ENCODE measurements at regions not wholly inside any gene's neighbourhood (a gene's known extent, or its start where the extent isn't known, plus 50 kb on each side); places are given as distances from the start of the nearest gene placed in this dataset.
"Not testable (repeated sequence)": the region's sequence is repeated elsewhere in the genome, so short reads cannot be mapped to it uniquely, and the experiment has no call there.

- DNase-seq (ENCODE audit: low read depth in 1 of 2, low spot score in 1 of 2) = no peak
Observed at GRCh38 chr13:64127856-64128255, 2712.2 kb upstream of the PCDH20 start.

- DNase-seq (ENCODE audit: low read depth in 1 of 2, low spot score in 1 of 2) = no peak
Observed at GRCh38 chr13:64127192-64127591, 2711.5 kb upstream of the PCDH20 start.

- DNase-seq (ENCODE audit: low read depth in 1 of 2, low spot score in 1 of 2) = not testable (repeated sequence)
Observed at GRCh38 chr13:64121023-64121709, 2705.5 kb upstream of the PCDH20 start.

- no peak for DNase-seq (ENCODE audit: low read depth in 1 of 2, low spot score in 1 of 2)
Observed at GRCh38 chr13:64099994-64100393, 2684.3 kb upstream of the PCDH20 start.

GRCh38 chr13:64090311-64090710 is 2674.7 kb upstream of the PCDH20 start:
- DNase-seq (ENCODE audit: low read depth in 1 of 2, low spot score in 1 of 2) = no peak

- DNase-seq (ENCODE audit: low read depth in 1 of 2, low spot score in 1 of 2) = no peak
Observed at GRCh38 chr13:64088491-64088890, 2672.8 kb upstream of the PCDH20 start.

GRCh38 chr13:64087624-64088023 is 2672.0 kb upstream of the PCDH20 start:
- DNase-seq (ENCODE audit: low read depth in 1 of 2, low spot score in 1 of 2) = no peak

GRCh38 chr13:64083811-64084210 is 2668.2 kb upstream of the PCDH20 start:
- no peak for DNase-seq (ENCODE audit: low read depth in 1 of 2, low spot score in 1 of 2)

- no peak for DNase-seq (ENCODE audit: low read depth in 1 of 2, low spot score in 1 of 2)
Observed at GRCh38 chr13:64083396-64083795, 2667.7 kb upstream of the PCDH20 start.

GRCh38 chr13:64078480-64078936 is 2662.9 kb upstream of the PCDH20 start:
- no peak for DNase-seq (ENCODE audit: low read depth in 1 of 2, low spot score in 1 of 2)

- no peak for DNase-seq (ENCODE audit: low read depth in 1 of 2, low spot score in 1 of 2)
Observed at GRCh38 chr13:64078025-64078424, 2662.4 kb upstream of the PCDH20 start.

GRCh38 chr13:64077132-64077835 is 2661.6 kb upstream of the PCDH20 start:
- not testable (repeated sequence) for DNase-seq (ENCODE audit: low read depth in 1 of 2, low spot score in 1 of 2)

GRCh38 chr13:64075543-64076271 is 2660.1 kb upstream of the PCDH20 start:
- no peak for DNase-seq (ENCODE audit: low read depth in 1 of 2, low spot score in 1 of 2)

- DNase-seq (ENCODE audit: low read depth in 1 of 2, low spot score in 1 of 2) = no peak
Observed at GRCh38 chr13:64074971-64075474, 2659.4 kb upstream of the PCDH20 start.

- DNase-seq (ENCODE audit: low read depth in 1 of 2, low spot score in 1 of 2) = no peak
Observed at GRCh38 chr13:64073203-64073602, 2657.6 kb upstream of the PCDH20 start.

- DNase-seq (ENCODE audit: low read depth in 1 of 2, low spot score in 1 of 2) = no peak
Observed at GRCh38 chr13:64071352-64071751, 2655.7 kb upstream of the PCDH20 start.

GRCh38 chr13:64069892-64070291 is 2654.2 kb upstream of the PCDH20 start:
- DNase-seq (ENCODE audit: low read depth in 1 of 2, low spot score in 1 of 2) = no peak

GRCh38 chr13:64066711-64067110 is 2651.1 kb upstream of the PCDH20 start:
- no peak for DNase-seq (ENCODE audit: low read depth in 1 of 2, low spot score in 1 of 2)

GRCh38 chr13:64061649-64062048 is 2646.0 kb upstream of the PCDH20 start:
- DNase-seq (ENCODE audit: low read depth in 1 of 2, low spot score in 1 of 2) = no peak

GRCh38 chr13:64057372-64058020 is 2641.8 kb upstream of the PCDH20 start:
- DNase-seq (ENCODE audit: low read depth in 1 of 2, low spot score in 1 of 2) = no peak

- DNase-seq (ENCODE audit: low read depth in 1 of 2, low spot score in 1 of 2) = no peak
Observed at GRCh38 chr13:64054321-64054720, 2638.7 kb upstream of the PCDH20 start.

All from activated CD4-positive, alpha-beta T cell treated with anti-CD3 and anti-CD28 coated beads, Interleukin-2, amount 50 U/mL, for 24 hours (primary cell).